ENCODE measurements at regions not wholly inside any gene's neighbourhood (a gene's known extent, or its start where the extent isn't known, plus 50 kb on each side); places are given as distances from the start of the nearest gene placed in this dataset.
A peak's percentile ranks its signal among the peaks of the same experiment; 100 is the strongest.

DNA sequence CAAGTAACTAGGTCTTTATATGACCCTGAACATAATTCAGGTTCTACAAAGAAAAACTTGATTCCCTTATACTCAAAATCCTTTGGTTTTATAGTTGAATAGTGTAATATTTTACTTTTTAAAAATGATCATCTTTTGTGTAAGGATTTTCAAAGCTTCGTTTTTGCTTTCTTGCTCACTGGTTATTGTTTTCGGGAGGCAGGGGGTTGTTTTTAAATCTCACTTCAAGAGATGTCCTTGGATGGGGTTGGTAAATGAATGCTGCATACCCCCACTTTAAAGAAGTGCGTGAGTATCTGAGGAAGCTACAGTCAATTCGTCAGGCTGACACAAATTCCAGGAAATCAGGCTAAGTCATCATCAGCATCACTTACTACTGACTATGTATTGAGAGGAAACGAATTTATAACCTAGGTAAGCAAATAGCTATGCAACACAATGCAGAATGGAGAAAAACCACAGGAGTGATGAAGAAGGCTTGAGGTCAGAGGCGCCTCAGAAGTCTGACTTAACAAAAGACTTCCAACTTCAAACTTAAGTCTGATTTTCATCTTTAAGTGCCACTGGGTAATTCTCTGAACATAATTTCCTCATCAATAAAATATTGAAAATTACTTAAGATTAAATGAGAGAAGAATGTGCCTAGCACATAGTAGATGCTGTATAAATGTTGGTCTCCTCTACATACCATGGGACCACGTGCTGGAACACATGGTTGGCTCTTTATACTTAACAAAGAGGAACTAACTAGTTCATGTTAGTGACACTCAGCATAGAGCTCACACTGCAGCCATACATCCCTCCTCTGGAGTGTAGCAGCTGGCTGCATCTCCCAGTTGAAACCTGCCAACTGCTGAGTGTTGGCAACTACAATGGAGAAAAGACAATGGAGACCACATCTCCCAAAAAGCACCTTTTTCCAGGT lies 106.0 kb upstream of the KIF2A start:
- CTCF ChIA-PET: no interaction called here
- intact Hi-C loops (cut with micrococcal nuclease): no loop called here
- TF ChIP-seq, protein P1, sequence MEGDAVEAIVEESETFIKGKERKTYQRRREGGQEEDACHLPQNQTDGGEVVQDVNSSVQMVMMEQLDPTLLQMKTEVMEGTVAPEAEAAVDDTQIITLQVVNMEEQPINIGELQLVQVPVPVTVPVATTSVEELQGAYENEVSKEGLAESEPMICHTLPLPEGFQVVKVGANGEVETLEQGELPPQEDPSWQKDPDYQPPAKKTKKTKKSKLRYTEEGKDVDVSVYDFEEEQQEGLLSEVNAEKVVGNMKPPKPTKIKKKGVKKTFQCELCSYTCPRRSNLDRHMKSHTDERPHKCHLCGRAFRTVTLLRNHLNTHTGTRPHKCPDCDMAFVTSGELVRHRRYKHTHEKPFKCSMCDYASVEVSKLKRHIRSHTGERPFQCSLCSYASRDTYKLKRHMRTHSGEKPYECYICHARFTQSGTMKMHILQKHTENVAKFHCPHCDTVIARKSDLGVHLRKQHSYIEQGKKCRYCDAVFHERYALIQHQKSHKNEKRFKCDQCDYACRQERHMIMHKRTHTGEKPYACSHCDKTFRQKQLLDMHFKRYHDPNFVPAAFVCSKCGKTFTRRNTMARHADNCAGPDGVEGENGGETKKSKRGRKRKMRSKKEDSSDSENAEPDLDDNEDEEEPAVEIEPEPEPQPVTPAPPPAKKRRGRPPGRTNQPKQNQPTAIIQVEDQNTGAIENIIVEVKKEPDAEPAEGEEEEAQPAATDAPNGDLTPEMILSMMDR (IDR thresholded peaks at IDR 0.05): no peak
- POLR2A ChIA-PET: no interaction called here
- peak; percentile 22 for DNase-seq
- peaks cover 7% of the 10 kb centered on the region for H3K4me1 Mint-ChIP-seq (ENCODE audit: low read depth)
- H3K27ac Mint-ChIP-seq: no peak overlapping the region
- ATAC-seq: peak; percentile 80
- peaks cover 5% of the 10 kb centered on the region for H3K27me3 Mint-ChIP-seq
- no peak overlapping the region for H3K4me3 Mint-ChIP-seq
- no peaks in the 10 kb centered on the region for H3K9me3 Mint-ChIP-seq
- no peaks in the 10 kb centered on the region for H3K36me3 Mint-ChIP-seq (ENCODE audit: low read depth)

DNA sequence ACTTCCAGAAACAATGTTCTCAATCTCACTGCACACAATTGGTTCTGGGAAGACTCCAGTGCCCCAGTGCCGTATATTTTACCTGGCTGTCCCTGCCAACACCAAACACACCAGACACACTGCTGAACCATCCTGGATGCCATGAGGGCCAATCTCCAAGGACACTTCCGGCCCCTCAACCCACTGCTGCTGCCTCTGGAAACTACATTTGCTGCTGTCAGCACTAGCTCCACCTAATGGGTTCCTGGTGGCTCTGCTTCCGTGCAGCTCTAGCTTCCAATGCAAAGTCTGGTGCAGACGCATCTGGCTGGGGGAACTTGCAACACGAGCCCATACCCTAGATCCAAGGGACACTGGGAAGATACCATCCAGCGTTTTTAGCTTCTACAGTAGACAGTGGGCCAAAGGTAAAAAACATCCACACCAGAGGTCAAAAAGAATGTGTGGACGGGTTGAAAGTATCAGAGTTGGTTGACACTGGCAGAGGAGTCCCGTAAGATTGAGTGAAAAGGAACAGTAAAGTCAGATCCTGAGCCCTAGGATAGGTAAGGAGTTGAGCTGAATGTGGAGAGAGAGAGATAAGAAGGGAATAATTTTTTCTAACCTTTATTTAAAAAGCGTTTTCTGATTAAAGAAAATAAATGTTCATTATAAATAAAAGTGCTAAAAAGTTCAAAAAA lies 99.7 kb upstream of the KIF2A start:
- H3K27me3 Mint-ChIP-seq: peaks cover 17% of the 10 kb centered on the region
- H3K36me3 Mint-ChIP-seq (ENCODE audit: low read depth): no peaks in the 10 kb centered on the region
- TF ChIP-seq, protein P1 (IDR thresholded peaks at IDR 0.05): no peak
- H3K4me1 Mint-ChIP-seq (ENCODE audit: low read depth): peaks cover 3% of the 10 kb centered on the region
- H3K27ac Mint-ChIP-seq: no peak overlapping the region
- H3K4me3 Mint-ChIP-seq: no peak overlapping the region
- intact Hi-C loops (cut with micrococcal nuclease): no loop called here
- DNase-seq (no peak), ATAC-seq (no peak)
- no peaks in the 10 kb centered on the region for H3K9me3 Mint-ChIP-seq
- POLR2A ChIA-PET: no interaction called here
- CTCF ChIA-PET: interaction anchor here (1.5 kb wide), 1 partner anchor 10 kb away, joined by 3 read pairs; no protein-coding TSS in a partner anchor

DNA sequence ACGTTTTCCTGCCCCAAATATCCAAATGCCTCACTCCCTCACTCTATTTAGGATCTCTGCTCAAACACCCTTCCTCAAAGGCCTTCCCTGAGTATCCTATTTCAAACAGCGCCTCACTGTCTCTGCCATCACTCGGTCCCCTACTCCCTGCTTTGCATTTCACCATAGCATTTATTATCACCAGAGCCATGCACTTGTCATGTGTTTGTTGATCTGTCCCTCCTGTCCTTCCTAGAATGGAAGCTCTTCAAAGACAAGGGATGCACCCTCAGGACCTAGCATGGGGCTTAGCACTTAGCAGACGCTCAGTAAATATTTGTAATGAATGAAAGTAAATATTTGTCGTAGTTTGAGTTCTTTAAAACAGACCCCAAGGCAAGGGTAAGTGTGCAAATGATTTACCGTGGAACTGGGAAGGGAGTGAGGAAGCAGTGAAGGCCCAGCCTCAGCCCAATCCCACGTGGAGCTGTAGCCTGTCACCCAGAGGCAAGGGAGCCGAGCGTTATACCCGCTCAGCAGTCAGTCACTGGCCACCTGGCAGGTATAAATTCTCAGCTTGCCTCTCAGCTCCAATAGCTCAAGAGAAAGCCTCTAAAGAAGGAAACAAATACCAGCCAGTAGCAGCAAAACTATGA lies 97.7 kb upstream of the KIF2A start:
- H3K4me3 Mint-ChIP-seq: no peak overlapping the region
- no peak for DNase-seq
- intact Hi-C loops (cut with micrococcal nuclease): no loop called here
- ATAC-seq: no peak
- ChIA-PET CTCF (no interaction called here), POLR2A (no interaction called here)
- peaks cover 3% of the 10 kb centered on the region for H3K4me1 Mint-ChIP-seq (ENCODE audit: low read depth)
- H3K9me3 Mint-ChIP-seq: no peaks in the 10 kb centered on the region
- TF ChIP-seq, protein P1 (IDR thresholded peaks at IDR 0.05): no peak
- H3K36me3 Mint-ChIP-seq (ENCODE audit: low read depth): no peaks in the 10 kb centered on the region
- H3K27ac Mint-ChIP-seq: no peak overlapping the region
- H3K27me3 Mint-ChIP-seq: peaks cover 21% of the 10 kb centered on the region

DNA sequence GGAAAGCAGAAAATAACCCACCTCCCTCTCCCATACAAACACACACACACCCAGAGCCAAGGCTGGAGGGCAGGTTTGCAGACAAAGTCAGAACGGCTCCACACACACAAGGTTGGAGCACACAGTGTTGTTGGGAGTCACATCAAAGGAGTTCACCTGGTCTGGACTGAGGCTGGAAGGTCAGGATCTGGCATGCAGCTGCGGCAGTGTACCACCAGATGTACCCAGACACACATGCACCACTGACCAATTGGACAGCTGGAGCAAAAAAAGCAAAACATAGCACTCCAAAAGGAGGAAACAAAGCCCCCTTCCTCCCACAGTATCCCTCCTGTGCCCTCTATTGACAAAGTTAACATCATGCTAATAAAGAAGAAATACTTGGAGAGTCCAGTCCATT lies 94.6 kb upstream of the KIF2A start:
- peaks cover 3% of the 10 kb centered on the region for H3K4me1 Mint-ChIP-seq (ENCODE audit: low read depth)
- ChIA-PET CTCF (interaction anchor here (1.3 kb wide), 1 partner anchor 8 kb away, joined by 3 read pairs; no protein-coding TSS in a partner anchor), POLR2A (no interaction called here)
- H3K36me3 Mint-ChIP-seq (ENCODE audit: low read depth): no peaks in the 10 kb centered on the region
- ATAC-seq (no peak), DNase-seq (no peak)
- TF ChIP-seq, protein P1 (IDR thresholded peaks at IDR 0.05): no peak
- H3K27ac Mint-ChIP-seq: no peak overlapping the region
- intact Hi-C loops (cut with micrococcal nuclease): no loop called here
- no peak overlapping the region for H3K4me3 Mint-ChIP-seq
- H3K9me3 Mint-ChIP-seq: no peaks in the 10 kb centered on the region
- H3K27me3 Mint-ChIP-seq: peaks cover 18% of the 10 kb centered on the region

Measured in activated CD8-positive, alpha-beta T cell treated with anti-CD3 and anti-CD28 coated beads for 36 hours (primary cell).